HUES6 (cell line): ENCODE measurements at regions not wholly inside any gene's neighbourhood (a gene's known extent, or its start where the extent isn't known, plus 50 kb on each side); places are given as distances from the start of the nearest gene placed in this dataset.

Experiments
- H3K27ac ChIP-seq: 2 replicates; pipeline ENCODE4 v1.7.0; 2013; ENCODE audit warnings: low read depth, mild to moderate bottlenecking, low read length, inconsistent platforms
- H3K27me3 ChIP-seq: 2 replicates; pipeline ENCODE4 v1.6.1; 2013; ENCODE audit warnings: low read length; ENCODE audit not compliant: control insufficient read depth, insufficient read depth
- H3K36me3 ChIP-seq: 2 replicates; pipeline ENCODE4 v1.6.1; 2013; ENCODE audit warnings: low read length; ENCODE audit not compliant: control insufficient read depth, insufficient read depth
- H3K4me1 ChIP-seq: 2 replicates; pipeline ENCODE4 v1.6.1; 2013; ENCODE audit warnings: low read length; ENCODE audit not compliant: control insufficient read depth, insufficient read depth
- H3K4me3 ChIP-seq: 2 replicates; pipeline ENCODE4 v1.5.1; 2013; ENCODE audit warnings: low read depth, low read length
- H3K9ac ChIP-seq: one replicate; pipeline ENCODE4 v1.6.1; 2013; ENCODE audit warnings: mild to moderate bottlenecking, low read length
- H3K9me3 ChIP-seq: 2 replicates; pipeline ENCODE4 v1.6.1; 2013; ENCODE audit warnings: low read depth, low read length; ENCODE audit not compliant: control insufficient read depth, insufficient read depth

DNA sequence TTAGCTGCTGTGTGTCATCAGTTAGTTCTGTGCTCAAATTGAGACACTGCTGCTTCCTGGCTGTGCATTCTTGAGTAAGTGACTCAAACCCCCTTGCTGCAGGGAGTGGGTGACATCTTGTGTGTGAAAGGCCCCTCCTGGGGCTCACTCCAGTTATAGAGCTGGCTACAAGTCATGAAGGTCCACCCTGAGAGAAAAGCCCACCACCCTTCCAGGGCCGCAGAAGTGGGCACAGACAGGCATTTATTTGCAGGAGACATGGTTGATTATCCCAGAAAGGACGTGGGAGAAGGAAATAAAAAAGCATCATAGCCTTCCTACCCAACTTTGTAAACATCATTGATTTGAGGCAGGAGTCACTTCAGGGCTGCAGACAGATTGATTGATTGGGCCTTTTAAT is 550.6 kb downstream of the MATN1 start:
- no peaks in the 10 kb centered on the region for H3K36me3 ChIP-seq
- no peak overlapping the region for H3K4me3 ChIP-seq
- H3K27ac ChIP-seq: no peak overlapping the region
- H3K9ac ChIP-seq: no peak overlapping the region
- no peaks in the 10 kb centered on the region for H3K9me3 ChIP-seq
- no peaks in the 10 kb centered on the region for H3K4me1 ChIP-seq
- H3K27me3 ChIP-seq: no peaks in the 10 kb centered on the region

DNA sequence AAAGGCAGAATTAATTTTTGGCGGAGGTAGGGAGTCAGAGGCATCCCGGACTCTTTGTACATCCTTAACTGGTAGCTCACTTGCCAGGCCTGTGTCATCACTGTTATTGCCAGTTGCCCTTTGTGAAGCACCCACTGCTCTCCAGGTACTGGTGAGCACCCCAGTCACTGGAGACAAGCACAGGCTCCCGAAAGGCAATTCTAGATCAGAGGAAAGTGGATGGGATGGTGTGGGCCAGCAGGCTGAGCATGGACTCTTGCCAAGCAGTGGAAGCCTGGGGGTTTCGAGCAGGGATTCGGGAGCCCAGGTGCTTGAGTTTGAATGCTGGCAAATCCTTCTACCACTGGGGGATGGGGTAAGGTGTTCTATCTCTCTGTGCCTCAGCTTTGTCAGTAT is 551.1 kb downstream of the MATN1 start:
- no peak overlapping the region for H3K9ac ChIP-seq
- H3K27me3 ChIP-seq: no peaks in the 10 kb centered on the region
- no peaks in the 10 kb centered on the region for H3K9me3 ChIP-seq
- H3K36me3 ChIP-seq: no peaks in the 10 kb centered on the region
- no peak overlapping the region for H3K27ac ChIP-seq
- H3K4me1 ChIP-seq: no peaks in the 10 kb centered on the region
- no peak overlapping the region for H3K4me3 ChIP-seq

DNA sequence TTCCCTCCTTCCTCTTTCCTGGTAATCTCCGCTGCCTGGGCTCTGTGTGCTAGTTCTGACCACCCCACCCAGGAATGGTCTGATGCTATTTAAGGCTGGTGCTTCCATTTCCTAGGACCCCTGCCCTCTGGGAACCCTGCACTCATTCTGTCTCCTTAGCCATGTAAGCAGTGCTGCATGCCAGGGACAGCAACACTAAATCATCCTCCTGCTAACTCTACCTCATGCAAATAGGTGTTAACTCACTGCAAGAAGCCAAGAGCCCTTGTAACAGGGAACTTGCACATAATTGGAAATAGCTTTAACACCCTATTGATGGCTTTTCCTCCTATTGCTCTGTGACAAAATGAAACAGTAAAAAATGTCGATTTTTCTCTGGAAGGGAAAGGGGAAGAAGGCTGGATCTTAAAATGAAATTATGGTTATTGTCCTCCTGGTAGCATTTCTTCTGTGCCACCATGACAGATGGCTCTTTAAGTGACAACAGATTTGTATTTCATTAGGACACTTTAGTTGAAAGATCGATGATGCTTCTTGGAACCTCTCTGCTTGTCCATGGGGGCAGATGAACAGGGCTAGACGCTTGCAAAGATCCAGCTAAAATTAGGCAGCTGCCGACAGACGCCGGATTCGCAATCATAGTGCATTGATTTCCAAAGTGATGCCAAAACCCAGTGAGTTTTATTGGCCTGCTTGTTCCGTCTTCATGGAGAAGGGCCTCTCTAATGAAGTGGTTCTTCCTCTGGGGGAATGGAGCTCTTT is 551.7 kb downstream of the MATN1 start:
- Histone ChIP-seq H3K9ac (no peak overlapping the region), H3K27me3 (no peaks in the 10 kb centered on the region), H3K36me3 (no peaks in the 10 kb centered on the region), H3K27ac (no peak overlapping the region), H3K4me1 (no peaks in the 10 kb centered on the region), H3K4me3 (no peak overlapping the region), H3K9me3 (no peaks in the 10 kb centered on the region)

DNA sequence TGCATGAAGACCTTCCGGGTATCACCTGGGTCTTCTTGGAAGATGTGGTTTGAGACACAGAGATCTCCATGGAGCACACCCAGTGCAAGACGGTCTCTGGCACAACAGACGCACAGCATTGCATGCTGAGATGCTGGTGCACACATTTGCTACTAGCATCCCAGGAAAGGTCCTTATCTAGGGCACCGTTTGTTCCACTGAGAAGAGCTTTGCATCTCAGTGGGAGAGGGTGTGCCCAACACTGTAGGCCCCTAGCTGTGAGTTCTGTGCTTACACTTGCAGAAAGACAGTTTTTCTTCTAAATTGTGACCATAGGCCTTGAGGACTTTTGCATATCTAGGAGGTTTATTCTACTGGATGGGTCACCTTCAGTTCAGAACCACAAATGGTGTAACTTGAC is 554.1 kb downstream of the MATN1 start:
- Histone ChIP-seq H3K4me1 (peaks cover 7% of the 10 kb centered on the region; the same call in 1 of the 2 replicates), H3K27me3 (no peaks in the 10 kb centered on the region), H3K9ac (no peak overlapping the region), H3K4me3 (no peak overlapping the region), H3K36me3 (no peaks in the 10 kb centered on the region), H3K9me3 (no peaks in the 10 kb centered on the region), H3K27ac (no peak overlapping the region)

DNA sequence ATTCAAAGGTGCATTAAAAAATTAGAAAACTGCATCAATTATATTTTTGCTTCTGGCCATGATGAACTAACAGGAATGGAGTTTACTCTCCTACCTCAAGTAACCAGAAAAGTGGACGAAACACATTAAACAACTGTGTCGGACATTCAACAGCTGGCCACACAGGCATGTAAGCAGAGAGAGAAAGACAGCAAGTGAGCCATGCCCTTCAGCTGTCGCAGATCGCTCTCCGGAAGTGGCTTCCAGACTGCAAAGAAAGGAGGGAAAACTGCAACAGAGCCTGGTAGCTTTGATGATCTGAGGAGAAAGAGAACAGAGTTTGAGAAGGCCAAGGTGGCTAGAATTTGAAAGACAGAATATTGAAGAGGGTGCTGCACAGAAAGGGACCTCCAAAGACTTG is 557.2 kb downstream of the MATN1 start:
- H3K4me3 ChIP-seq: no peak overlapping the region
- H3K36me3 ChIP-seq: no peaks in the 10 kb centered on the region
- no peak overlapping the region for H3K27ac ChIP-seq
- H3K9ac ChIP-seq: no peak overlapping the region
- no peaks in the 10 kb centered on the region for H3K9me3 ChIP-seq
- no peaks in the 10 kb centered on the region for H3K27me3 ChIP-seq
- peaks cover 7% of the 10 kb centered on the region; the same call in 1 of the 2 replicates for H3K4me1 ChIP-seq

DNA sequence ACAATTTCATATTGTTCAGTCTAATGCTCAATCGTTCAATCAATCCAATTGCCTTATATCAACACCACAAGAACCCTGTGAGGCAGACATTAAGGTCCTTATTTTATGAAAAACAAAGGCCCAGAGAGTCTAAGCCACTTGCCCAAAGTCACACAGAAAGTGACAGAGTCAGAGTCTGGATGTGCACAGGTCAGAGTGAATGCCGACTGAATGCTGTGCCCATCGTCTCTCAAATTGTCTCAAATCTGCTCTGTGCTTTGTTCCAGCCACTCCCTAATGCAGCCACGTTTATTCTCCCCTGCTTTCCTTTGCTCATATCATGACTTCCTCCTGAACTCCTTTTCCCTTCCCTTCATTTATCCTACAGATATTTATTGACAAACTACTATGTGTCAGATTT is 558.3 kb downstream of the MATN1 start:
- Histone ChIP-seq H3K4me1 (peaks cover 7% of the 10 kb centered on the region; the same call in 1 of the 2 replicates), H3K27ac (no peak overlapping the region), H3K4me3 (no peak overlapping the region), H3K36me3 (no peaks in the 10 kb centered on the region), H3K9ac (no peak overlapping the region), H3K9me3 (no peaks in the 10 kb centered on the region), H3K27me3 (no peaks in the 10 kb centered on the region)

DNA sequence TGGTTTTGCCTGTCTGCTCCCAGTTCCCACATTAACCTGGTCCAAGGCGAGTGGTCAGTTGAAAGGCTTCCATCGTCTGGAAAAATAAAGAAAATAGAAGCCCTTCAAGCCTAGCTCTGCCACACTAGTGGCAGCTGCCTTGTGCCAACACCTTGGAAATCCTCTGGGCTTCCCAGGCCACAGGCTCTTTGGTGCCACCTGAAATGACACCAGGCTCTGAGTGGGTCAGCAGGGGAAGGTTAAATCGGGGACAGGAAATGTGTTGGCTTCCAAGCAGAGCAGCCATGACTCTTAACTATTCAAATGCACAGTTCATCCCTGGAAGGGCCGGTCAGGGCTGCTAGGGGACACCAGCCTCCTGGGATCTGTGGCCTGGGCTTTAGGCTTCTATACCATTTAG is 558.7 kb downstream of the MATN1 start:
- Histone ChIP-seq H3K9me3 (no peaks in the 10 kb centered on the region), H3K27ac (no peak overlapping the region), H3K9ac (no peak overlapping the region), H3K4me3 (no peak overlapping the region), H3K36me3 (no peaks in the 10 kb centered on the region), H3K27me3 (no peaks in the 10 kb centered on the region), H3K4me1 (peaks cover 7% of the 10 kb centered on the region; the same call in 1 of the 2 replicates)

DNA sequence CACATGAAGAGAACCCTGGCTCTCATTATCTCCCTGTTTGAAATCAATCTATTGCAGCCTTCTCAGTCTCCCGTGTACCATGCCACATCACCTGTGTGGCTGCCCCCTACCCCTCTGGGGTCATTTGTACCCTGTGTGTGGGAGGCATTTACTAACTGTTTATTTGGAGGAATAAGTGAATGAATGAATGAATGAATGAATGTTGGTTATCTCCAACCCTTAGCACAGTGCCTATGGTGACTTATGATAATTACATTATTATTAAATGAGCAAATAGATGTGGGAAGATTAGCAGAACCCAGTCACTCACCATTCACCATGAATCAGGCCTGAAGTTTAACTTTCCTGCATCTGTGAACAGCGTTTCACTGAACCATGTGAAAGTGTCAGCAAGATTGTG is 560.8 kb downstream of the MATN1 start:
- H3K9ac ChIP-seq: no peak overlapping the region
- H3K27me3 ChIP-seq: no peaks in the 10 kb centered on the region
- peaks cover 7% of the 10 kb centered on the region for H3K4me1 ChIP-seq
- no peaks in the 10 kb centered on the region for H3K9me3 ChIP-seq
- no peak overlapping the region for H3K4me3 ChIP-seq
- H3K27ac ChIP-seq: no peak overlapping the region
- no peaks in the 10 kb centered on the region for H3K36me3 ChIP-seq

DNA sequence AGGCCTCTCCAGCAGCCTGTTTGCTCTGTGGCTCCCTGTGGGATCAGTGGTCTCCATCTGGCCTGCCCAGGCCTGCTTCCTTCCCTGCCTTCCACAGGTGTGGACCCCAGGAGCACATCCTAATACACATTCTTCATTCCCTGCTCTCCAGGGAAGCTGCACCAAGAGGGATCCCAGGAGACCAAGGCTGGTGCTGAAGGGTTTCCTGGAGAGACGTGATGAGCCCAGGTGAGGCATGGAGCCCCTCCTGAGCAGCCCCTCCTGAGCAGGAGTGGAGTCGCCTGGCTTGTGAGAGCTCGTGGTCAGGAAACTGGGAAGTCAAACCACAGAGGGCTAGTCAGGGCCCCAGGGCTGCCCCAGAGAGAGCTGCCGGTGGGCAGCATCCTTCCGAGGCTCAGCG is 561.4 kb downstream of the MATN1 start:
- no peak overlapping the region for H3K4me3 ChIP-seq
- no peaks in the 10 kb centered on the region for H3K36me3 ChIP-seq
- no peaks in the 10 kb centered on the region for H3K27me3 ChIP-seq
- no peaks in the 10 kb centered on the region; the same call in 1 of the 2 replicates for H3K9me3 ChIP-seq
- no peak overlapping the region for H3K9ac ChIP-seq
- peaks cover 9% of the 10 kb centered on the region for H3K4me1 ChIP-seq
- H3K27ac ChIP-seq: no peak overlapping the region

DNA sequence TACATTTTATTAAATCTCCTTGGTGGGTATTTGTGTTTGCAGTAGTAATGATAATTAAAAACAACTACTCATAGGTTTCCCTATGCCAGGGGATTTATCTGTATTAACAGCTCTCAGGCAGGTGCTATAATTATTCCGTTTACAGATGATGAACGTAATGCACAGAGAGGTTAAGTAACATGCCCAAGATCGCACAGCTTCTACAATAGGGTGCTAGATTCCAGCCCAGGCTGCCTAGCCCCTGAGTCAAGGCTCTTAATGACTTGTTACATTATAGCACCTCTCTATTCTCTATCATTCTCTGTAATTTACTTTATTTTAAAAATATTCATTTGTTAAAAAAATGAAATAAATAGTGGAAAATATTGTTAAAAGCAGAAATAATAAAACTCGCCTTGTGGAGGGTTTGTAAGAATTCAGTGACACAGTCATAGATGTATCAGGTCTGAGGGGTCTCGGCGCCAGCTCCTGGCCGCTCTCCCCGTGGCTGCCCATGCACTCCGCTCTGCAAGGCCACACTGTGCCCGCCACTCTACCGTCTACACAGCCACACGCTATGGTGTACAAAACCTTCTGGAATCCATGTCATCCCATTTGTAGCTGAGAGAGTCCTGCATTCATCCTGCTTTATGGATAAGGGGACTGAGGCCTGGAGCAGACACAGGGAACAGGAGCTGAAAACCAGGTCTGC is 562.2 kb downstream of the MATN1 start:
- H3K4me1 ChIP-seq: peaks cover 9% of the 10 kb centered on the region
- H3K27me3 ChIP-seq: no peaks in the 10 kb centered on the region
- no peak overlapping the region for H3K4me3 ChIP-seq
- no peak overlapping the region for H3K9ac ChIP-seq
- no peak overlapping the region for H3K27ac ChIP-seq
- H3K9me3 ChIP-seq: peaks cover 3% of the 10 kb centered on the region; the same call in 1 of the 2 replicates
- H3K36me3 ChIP-seq: no peaks in the 10 kb centered on the region

DNA sequence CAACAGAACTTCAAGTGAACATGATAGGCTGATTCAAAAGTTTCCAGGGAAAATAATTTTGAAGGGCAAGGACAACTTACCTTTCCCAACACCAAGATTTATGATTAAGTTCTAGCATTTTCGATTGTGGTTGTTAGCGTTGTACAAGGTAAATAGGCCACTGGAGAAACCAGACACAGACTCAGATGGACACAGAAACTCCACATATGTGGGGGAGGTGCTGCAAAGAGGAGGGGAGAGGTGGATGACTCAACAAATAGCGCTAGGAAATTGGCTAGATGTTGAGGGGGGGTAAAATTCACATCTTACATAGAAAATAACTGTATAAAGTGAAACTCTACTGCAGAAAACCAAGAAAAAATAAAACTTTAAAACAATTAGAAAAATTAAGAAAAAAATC is 564.4 kb downstream of the MATN1 start:
- H3K9me3 ChIP-seq: peaks cover 11% of the 10 kb centered on the region
- H3K27me3 ChIP-seq: no peaks in the 10 kb centered on the region
- no peak overlapping the region for H3K4me3 ChIP-seq
- H3K36me3 ChIP-seq: no peaks in the 10 kb centered on the region
- peaks cover 3% of the 10 kb centered on the region for H3K4me1 ChIP-seq
- H3K9ac ChIP-seq: no peak overlapping the region
- H3K27ac ChIP-seq: no peak overlapping the region
